Fibroblast of peridontal ligament (primary cell): ENCODE measurements at regions not wholly inside any gene's neighbourhood (a gene's known extent, or its start where the extent isn't known, plus 50 kb on each side); places are given as distances from the start of the nearest gene placed in this dataset.
"Not testable (repeated sequence)": the region's sequence is repeated elsewhere in the genome, so short reads cannot be mapped to it uniquely, and the experiment has no call there.

ENCODE experiments used
- DNase-seq: peaks from one replicate; pipeline ENCODE4 v3.0.0-alpha.2; 2010; ENCODE audit errors: extremely low read depth

GRCh38 chr10:121268363-121268762 is 329.9 kb downstream of the FGFR2 start:
- DNase-seq, result no peak

GRCh38 chr10:121268863-121269432 is 329.3 kb downstream of the FGFR2 start:
- DNase-seq, result no peak

DNA sequence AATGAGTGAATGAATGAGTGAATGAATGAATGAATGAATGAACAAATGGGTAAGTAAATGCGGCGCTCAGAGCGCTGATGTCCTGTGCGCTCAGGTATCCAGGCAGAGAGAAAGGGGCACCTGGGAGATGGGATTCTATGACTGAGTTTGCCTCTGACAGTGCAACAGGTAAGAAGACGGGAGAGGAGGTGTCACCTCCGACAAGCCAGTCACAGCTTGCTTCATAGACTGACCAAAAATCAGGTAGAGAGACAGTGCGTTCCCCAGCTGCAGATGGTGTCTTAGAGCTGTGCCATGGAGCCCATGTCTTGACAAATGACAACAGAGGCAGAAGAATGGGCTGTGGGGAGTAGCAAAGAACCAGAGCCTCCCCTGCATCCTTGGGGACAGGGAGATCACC is 327.3 kb downstream of the FGFR2 start:
- DNase-seq, result no peak

- no peak for DNase-seq
Measured at GRCh38 chr10:121276046-121276445, 322.2 kb downstream of the FGFR2 start.

- DNase-seq, result no peak
Measured at GRCh38 chr10:121276822-121277221, 321.4 kb downstream of the FGFR2 start.

DNA sequence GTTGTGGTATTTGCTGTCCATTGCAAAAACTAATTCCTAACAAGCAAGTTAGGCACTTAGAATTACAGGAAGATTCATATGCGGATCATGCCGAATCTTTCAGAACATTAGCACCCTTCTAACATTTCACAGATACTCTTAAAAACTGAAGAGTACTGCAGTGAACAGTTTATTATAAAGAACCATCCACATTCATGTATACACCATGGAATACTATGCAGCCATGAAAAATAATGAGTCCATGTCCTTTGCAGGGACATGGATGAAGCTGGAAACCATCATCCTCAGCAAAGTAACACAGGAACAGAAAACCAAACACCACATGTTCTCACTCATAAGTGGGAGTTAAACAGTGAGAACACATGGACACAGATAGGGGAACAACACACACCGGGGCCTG is 319.9 kb downstream of the FGFR2 start:
- DNase-seq, result not testable (repeated sequence)

DNA sequence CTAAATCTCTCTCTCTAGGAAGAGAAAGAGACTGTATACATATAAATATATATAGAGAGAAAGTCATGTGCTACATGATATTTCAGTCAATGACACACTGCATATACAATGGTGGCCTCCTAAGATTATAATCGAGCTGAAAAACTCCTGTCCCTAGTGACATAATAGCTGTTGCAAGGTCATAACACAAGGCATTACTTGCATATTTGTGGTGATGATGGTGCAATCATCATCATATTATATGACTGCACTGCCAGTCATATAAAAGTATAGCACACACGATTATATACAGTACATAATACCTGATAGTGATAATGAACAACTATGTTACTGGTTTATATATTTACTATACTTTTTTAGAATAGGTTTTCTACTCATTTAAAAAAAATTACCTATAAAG is 316.7 kb downstream of the FGFR2 start:
- no peak for DNase-seq

GRCh38 chr10:121282264-121282663 is 316.0 kb downstream of the FGFR2 start:
- DNase-seq, result no peak

DNA sequence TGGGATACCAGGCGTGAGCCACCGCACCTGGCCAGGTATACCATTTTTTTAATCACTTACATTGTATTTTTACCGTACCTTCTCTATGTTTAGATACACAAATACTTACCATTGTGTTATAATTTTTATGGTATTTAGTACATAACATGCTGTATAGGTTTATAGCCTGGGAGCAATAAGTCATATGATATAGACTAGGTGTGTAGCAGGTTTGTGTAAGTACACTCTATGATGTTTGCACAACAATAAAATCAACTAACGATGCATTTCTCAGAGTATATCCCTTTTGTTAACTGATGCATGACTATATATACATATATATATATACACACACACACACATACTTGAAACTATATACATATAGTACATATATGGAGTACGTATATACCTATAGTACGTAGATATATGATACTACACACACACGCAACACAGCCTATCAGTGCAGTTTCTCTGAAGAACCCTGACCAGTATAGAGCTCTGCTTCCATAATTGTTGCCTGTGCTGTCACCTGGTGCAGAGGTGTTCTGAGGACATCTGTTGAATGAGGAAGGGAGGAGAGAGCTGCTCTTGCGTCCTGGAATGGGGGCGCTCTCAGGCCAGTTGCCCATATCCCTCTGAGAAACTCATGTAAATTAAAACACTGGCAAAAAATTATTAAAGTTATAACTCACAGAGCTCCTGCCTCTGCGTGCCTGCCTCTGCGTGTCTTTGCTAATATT is 315.3 kb downstream of the FGFR2 start:
- no peak for DNase-seq

DNA sequence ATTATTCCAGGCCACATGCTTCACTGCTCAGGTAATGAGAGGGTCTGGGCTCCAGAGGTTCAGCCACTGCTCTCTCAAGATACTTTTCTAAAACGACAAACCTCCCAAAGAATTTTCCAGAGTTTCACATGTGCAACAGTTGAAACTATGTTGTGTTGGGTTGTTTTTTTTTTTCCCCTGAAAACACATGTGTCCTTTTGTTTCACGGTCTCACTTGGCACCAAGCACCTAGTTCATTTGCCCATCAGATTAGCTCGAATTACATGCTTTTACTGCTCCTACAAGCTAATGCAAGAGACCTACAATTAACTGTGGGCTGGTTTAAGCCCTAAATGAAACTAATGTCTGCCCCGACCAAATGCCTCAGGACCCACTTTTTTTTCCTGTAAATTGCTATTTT is 313.3 kb downstream of the FGFR2 start:
- DNase-seq, result no peak

DNA sequence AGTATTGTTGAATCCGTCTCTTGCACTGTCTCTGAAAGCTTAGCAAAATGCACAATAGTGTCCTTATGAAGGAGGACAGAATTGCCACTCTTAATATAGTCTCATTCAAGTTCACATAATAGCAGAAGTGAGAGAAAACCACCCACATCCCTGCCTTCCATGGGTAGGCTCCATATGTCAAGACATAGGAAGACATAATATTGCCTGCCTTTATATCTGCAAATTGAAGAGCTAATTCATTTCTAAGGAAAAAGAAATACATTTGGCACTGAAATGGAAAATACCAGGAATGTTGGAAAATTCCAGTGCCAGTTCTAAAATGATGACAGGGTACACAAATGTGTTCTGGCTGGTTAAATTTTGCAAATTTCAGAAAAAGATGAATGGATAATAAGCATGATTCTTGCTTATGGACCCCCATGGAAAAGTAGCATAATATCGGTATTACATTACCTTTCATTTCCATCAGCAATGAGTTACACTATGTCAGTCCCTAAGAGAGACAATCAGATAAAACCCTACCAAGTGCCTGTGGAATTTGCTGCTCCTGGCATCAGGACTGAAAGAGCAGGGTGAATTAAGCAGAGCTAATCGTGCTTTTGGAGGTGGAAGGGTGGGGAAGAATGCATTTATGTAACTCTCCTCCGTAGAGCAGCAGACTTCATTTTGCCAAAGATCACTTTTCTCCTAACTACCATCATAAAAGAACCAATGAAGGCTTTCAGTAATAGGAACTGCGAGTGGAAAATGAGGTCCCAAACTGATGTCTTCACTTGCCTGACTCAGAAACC is 312.6 kb downstream of the FGFR2 start:
- DNase-seq, result no peak

DNA sequence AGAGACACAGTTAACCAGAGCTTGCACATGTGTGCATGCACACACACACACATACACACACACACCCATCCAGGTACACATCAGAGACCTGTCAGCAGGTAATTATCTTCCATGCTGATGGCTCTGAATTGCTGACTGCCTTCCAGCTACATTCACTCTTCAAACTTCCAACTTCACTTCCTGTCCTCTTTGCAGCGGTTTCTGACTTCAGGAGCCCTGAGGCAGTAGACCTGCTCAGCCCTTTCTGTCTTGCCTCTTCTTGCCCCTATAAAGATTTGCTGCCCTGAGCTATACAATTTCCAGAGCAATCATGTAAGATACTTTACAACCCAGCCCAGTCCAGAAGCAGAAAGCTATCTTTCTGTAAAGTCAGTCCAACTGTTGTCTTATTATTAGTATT is 310.2 kb downstream of the FGFR2 start:
- DNase-seq, result no peak

GRCh38 chr10:121288864-121289661 is 309.2 kb downstream of the FGFR2 start:
- DNase-seq, result no peak

DNA sequence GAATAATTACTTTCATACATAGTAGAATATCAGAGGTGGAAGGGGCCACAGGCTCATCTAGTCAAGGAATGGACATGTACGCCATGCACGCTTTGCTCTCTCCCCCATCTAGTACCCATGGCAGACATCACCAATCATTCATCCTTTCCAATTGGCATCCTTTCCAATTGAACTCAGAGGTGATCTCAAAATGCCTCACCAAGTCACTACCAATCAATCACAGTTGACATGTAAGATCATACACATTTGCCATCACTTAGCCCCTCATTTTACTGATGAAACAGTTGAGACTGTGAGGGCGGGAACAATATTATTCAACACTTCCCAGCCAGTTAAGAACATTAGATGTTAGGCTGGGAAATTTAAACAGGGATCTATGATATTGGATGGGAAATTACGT is 308.4 kb downstream of the FGFR2 start:
- DNase-seq, result no peak

DNA sequence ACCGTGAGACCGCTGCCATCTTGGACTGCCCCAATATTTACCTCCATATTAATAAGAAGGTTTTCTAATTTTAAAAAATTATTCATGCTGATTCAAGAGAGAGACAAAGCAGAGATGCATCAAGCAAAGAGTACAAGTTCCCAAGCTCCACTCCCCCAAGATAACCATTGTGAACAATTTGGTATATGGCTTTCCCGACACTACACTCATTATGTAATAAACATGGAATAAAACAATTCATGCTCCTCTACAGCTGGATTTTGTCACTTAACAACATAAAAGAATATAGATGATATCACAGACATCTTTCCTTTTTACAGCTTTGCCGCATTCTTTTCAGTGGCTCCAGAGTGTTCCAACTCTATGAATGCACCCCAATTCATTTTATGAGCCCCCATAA is 307.6 kb downstream of the FGFR2 start:
- DNase-seq, result no peak

DNA sequence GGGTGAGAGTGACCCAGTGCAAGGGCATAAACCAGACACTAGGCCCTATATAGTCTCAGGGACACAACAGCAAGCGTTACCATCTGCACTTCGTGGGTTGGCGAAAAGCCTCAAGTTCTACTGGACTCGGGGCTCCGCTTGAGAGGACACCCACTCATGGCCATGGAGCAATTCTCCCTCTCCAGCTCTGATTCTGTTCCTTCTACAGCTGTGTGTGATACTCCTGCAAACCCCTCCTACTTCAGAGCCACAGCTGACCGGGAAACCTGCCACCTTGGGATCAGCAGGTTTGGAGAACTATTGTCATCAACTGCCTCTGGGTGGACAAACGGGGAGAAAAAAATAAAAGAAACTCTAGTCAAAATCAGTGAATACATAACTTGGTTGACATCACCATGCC is 306.9 kb downstream of the FGFR2 start:
- no peak for DNase-seq

GRCh38 chr10:121291823-121292222 is 306.4 kb downstream of the FGFR2 start:
- no peak for DNase-seq

DNA sequence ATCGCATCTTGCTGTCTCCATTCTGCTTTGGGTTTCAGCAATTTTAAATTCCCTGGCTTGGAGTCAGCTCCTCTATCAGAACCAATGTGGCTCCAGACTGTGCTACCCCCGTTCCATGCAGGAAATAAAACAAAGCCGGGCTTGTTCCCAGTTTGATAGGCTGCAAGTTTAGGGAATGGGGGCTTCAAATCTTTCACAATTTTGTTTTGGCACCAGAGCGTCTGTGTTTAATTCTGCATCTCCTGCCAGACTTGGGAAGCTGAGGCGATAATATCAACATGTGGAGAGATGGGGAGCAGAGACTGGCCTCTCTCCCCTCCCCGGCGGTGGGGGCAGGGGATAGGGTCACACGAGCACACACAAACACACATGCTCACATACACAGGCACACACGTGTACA is 305.9 kb downstream of the FGFR2 start:
- DNase-seq, result no peak

DNA sequence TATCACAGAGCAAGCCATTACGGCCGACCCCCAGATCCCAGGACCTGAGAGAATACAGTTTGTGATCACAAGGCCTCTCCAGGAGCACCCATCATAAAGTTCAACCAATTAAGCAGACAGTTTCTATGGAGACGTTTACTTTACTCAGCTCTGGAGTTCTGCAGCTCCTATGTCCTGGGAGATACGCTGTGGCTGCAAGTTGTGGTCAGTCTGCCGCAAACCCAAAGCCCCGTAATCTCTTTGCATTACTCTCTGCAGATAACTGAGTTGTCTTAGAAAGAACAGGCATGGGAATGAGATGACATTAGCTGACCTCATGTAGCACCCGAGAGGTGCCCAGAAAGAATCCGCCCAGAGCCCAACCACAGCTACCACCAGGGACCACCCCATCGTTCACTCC is 305.1 kb downstream of the FGFR2 start:
- no peak for DNase-seq

DNA sequence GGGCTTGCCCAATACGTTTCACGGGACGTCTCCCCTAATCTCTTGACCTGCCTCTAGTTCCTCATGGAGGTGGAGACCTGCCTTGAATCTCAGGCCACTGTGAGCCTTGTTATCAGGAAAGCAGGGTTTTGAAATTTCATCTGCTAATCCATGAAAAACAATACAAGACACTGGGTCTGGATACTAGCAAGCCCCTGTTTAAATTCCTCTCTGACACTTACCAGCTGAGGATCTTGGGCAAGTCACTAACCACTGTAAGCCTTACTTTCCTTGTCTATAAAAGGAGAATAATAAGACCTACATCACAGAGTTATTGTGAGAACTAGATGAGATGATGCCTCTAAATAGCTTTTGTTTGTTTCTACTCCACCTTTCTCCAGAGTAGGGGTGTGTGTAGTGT is 303.6 kb downstream of the FGFR2 start:
- no peak for DNase-seq

- DNase-seq, result no peak
Measured at GRCh38 chr10:121296378-121296777, 301.9 kb downstream of the FGFR2 start.

- no peak for DNase-seq
Measured at GRCh38 chr10:121296881-121297585, 301.2 kb downstream of the FGFR2 start.
